Psoas muscle (tissue), 7 donors: ENCODE measurements at regions not wholly inside any gene's neighbourhood (a gene's known extent, or its start where the extent isn't known, plus 50 kb on each side); places are given as distances from the start of the nearest gene placed in this dataset.

Experiments used
- ATAC-seq, 4 donors: fragments of 200-7000 bp; cut with Tn5 transposase; one replicate each; pipeline ENCODE4 v1.9.1; 2020; ENCODE audit warnings: moderate library complexity in 3 of 4, mild to moderate bottlenecking in 2 of 4
- DNase-seq, 2 donors: peaks; one replicate each; pipeline ENCODE4 v3.0.0-alpha.2; 2020
- H3K27ac ChIP-seq: fragments of 200-600 bp; one replicate; pipeline ENCODE4 v1.8.0; 2022
- H3K27me3 ChIP-seq, 3 donors: fragments of 200-600 bp in 1 of 3; one replicate each; pipeline versions ENCODE4 v1.6.1 to v1.8.0; 2013 to 2022; ENCODE audit warnings: low read length in 2 of 3, mild to moderate bottlenecking in 2 of 3, moderate library complexity in 1 of 3; ENCODE audit not compliant: insufficient read depth in 3 of 3
- H3K36me3 ChIP-seq, 2 donors: fragments of 200-600 bp in 1 of 2; one replicate each; pipeline versions ENCODE4 v1.6.1 to v1.8.0; 2013 to 2022; ENCODE audit warnings: low read depth in 1 of 2, mild to moderate bottlenecking in 1 of 2, moderate library complexity in 1 of 2; ENCODE audit not compliant: insufficient read depth in 1 of 2
- H3K4me1 ChIP-seq: fragments of 200-600 bp; one replicate; pipeline ENCODE4 v1.8.0; 2022
- H3K4me3 ChIP-seq: fragments of 200-600 bp; one replicate; pipeline ENCODE4 v1.8.0; 2022; ENCODE audit warnings: mild to moderate bottlenecking
- H3K9me3 ChIP-seq: fragments of 200-600 bp; one replicate; pipeline ENCODE4 v1.8.0; 2022
- CTCF ChIP-seq: fragments of 200-600 bp; IDR thresholded peaks from one replicate; pipeline ENCODE4 v1.8.0; 2022; ENCODE audit warnings: antibody characterized with exemption
- WGBS, 3 donors: extraction: QIAGEN DNeasy Blood & Tissue Kit; methylation state at CpG; one replicate each; pipeline versions ENCODE4 v1.1.6 to v1.1.7; 2013; 5-methylcytosine and 5-hydroxymethylcytosine counted together
- intact Hi-C, 2 donors: fragments of 100-400 bp; cut with DNase I; formaldehyde crosslinking; loops; one replicate each; pipeline versions ENCODE4 v1.11.0 to v1.14.2; 2022
- donor health status: healthy with polysubstance abuse.
- donor health status: DM: no; HTN: no; CAD: no; lungs with moderate emphysema.
- donor health status: Bipolar disorder and iron deficiency.
- donor health status: healthy.
- donor health status: DM: yes; HTN: yes; CAD: no.
- donor health status: DM: no; HTN: no; CAD: no.
- donor health status: DM: yes; HTN: yes; CAD: no.

- Histone ChIP-seq H3K27ac (no peak overlapping the region), H3K4me1 (no peaks in the 10 kb centered on the region), H3K27me3 (no peaks in the 10 kb centered on the region), H3K9me3 (no peaks in the 10 kb centered on the region), H3K36me3 (no peaks in the 10 kb centered on the region), H3K4me3 (no peak overlapping the region)
- 63 to 70% (median 64%) methylated on average over 19 of the region's 19 CpGs for WGBS, 3 donors
- TF ChIP-seq CTCF = no peak
- ATAC-seq (no peak), DNase-seq (no peak)
- intact Hi-C loops = no loop called here
These were observed 329.6 kb downstream of the UACA start for GRCh38 chr15:70433586-70434324.

- TF ChIP-seq CTCF = no peak
- Histone ChIP-seq H3K27me3 (no peaks in the 10 kb centered on the region), H3K9me3 (no peaks in the 10 kb centered on the region), H3K27ac (no peak overlapping the region), H3K4me3 (no peak overlapping the region), H3K36me3 (no peaks in the 10 kb centered on the region), H3K4me1 (no peaks in the 10 kb centered on the region)
- DNase-seq (no peak), ATAC-seq (no peak)
- intact Hi-C loops = no loop called here
- WGBS, 3 donors = 75 to 82% (median 81%) methylated on average over 8 of the region's 8 CpGs
These were observed 330.3 kb downstream of the UACA start for GRCh38 chr15:70432924-70433495.

- 81 to 86% (median 85%) methylated on average over 4 of the region's 4 CpGs for WGBS, 3 donors
- no peaks in the 10 kb centered on the region for H3K9me3 ChIP-seq
- no peaks in the 10 kb centered on the region for H3K36me3 ChIP-seq
- H3K4me1 ChIP-seq = no peaks in the 10 kb centered on the region
- intact Hi-C loops = no loop called here
- DNase-seq (no peak), ATAC-seq (no peak)
- no peak overlapping the region for H3K27ac ChIP-seq
- H3K27me3 ChIP-seq = no peaks in the 10 kb centered on the region
- H3K4me3 ChIP-seq = no peak overlapping the region
- TF ChIP-seq CTCF = no peak
These were observed 331.5 kb downstream of the UACA start for GRCh38 chr15:70431854-70432253.

- WGBS, 3 donors = 75 to 87% (median 86%) methylated on average over 1 of the region's 1 CpG
- Histone ChIP-seq H3K36me3 (no peaks in the 10 kb centered on the region), H3K9me3 (no peaks in the 10 kb centered on the region), H3K4me1 (no peaks in the 10 kb centered on the region), H3K4me3 (no peak overlapping the region), H3K27ac (no peak overlapping the region), H3K27me3 (peaks cover 0 to under 1% (median 0%) of the 10 kb centered on the region in 3 donors)
- TF ChIP-seq CTCF = no peak
- no peak for ATAC-seq
- DNase-seq = no peak
- intact Hi-C loops = no loop called here
These were observed 332.4 kb upstream of the TLE3 start for GRCh38 chr15:70430069-70430468.
